Esophagus squamous epithelium (tissue), 5 donors: ENCODE measurements at regions not wholly inside any gene's neighbourhood (a gene's known extent, or its start where the extent isn't known, plus 50 kb on each side); places are given as distances from the start of the nearest gene placed in this dataset.
A peak's percentile ranks its signal among the peaks of the same experiment; 100 is the strongest.

Source experiments
- DNase-seq: peaks from one replicate; lab custom pipeline; 2025; lab: John Stamatoyannopoulos, UW
- H3K27ac ChIP-seq, 4 donors: fragments of 200-600 bp; sonication (generic); one replicate each; pipeline ENCODE4 v1.5.1; 2016 to 2019; ENCODE audit warnings: mild to moderate bottlenecking in 1 of 4
- H3K27me3 ChIP-seq, 4 donors: fragments of 200-600 bp; sonication (generic); 1 replicate in 3 of 4; 2 replicates in 1 of 4; pipeline versions ENCODE4 v1.5.1 to v1.6.0; 2017 to 2021; ENCODE audit warnings: antibody characterized with exemption in 1 of 4
- H3K36me3 ChIP-seq, 3 donors: fragments of 200-600 bp; sonication (generic); one replicate each; pipeline ENCODE4 v1.5.1; 2016 to 2019
- H3K4me1 ChIP-seq, 3 donors: fragments of 200-600 bp; sonication (generic); one replicate each; pipeline ENCODE4 v1.5.1; 2017 to 2019
- H3K4me3 ChIP-seq, 4 donors: fragments of 200-600 bp; sonication (generic); 1 replicate in 3 of 4; 2 replicates in 1 of 4; pipeline ENCODE4 v1.5.1; 2016 to 2019; ENCODE audit warnings: mild to moderate bottlenecking in 2 of 4, moderate library complexity in 1 of 4
- H3K9me3 ChIP-seq, 3 donors: fragments of 200-600 bp; sonication (generic); one replicate each; pipeline ENCODE4 v1.5.1; 2016 to 2019
- POLR2A ChIP-seq, 4 donors: fragments of 450-650 bp; IDR thresholded peaks; one replicate each; pipeline ENCODE4 v1.6.1; 2017; ENCODE audit warnings: antibody characterized with exemption in 4 of 4, mild to moderate bottlenecking in 4 of 4, moderate library complexity in 3 of 4
- WGBS, 2 donors: methylation state at CpG; one replicate each; pipeline ENCODE4 v1.1.5; 2018; 5-methylcytosine and 5-hydroxymethylcytosine counted together
- intact Hi-C: fragments of 100-400 bp; cut with DNase I; formaldehyde crosslinking; loops from one replicate; pipeline ENCODE4 v1.15.0; 2022
- TF ChIP-seq, protein P1 (sequence below), 6 experiments: fragments of 450-650 bp in 4 of 6; fragments of 200-600 bp in 2 of 6; sonication (generic) in 2 of 6; IDR thresholded peaks; one replicate each; pipeline ENCODE4 v1.5.1; 2016 to 2019; ENCODE audit warnings: antibody characterized with exemption in 6 of 6, mild to moderate bottlenecking in 4 of 6, moderate library complexity in 4 of 6
- donor health status: DM: yes; HTN: yes; CAD: no.

DNA sequence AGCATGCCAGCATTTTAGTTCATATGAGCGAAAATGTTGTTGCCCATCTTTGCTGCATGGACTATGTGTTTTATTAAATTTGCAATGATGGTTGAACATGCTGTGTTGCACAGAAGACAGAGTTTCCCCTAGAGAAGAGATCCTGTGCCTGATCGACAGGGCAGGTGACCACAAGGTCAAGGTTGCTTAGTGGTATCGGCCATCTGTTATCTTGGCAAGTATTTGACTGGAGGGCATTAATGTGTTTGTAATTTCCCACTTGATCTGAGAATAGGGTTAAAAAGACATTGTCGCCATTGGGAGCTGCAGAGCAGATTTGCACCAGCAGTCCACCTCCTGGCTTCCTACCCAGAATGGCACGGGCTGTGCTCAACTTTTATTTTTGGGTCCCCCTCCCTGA is 1523.6 kb upstream of the WWC1 start:
- H3K36me3 ChIP-seq = no peaks in the 10 kb centered on the region
- 69 to 71% methylated on average over 5 of the region's 5 CpGs for WGBS, 2 donors
- no peak overlapping the region for H3K4me3 ChIP-seq
- intact Hi-C loops = no loop called here
- H3K27ac ChIP-seq = no peak overlapping the region
- TF ChIP-seq, protein P1, sequence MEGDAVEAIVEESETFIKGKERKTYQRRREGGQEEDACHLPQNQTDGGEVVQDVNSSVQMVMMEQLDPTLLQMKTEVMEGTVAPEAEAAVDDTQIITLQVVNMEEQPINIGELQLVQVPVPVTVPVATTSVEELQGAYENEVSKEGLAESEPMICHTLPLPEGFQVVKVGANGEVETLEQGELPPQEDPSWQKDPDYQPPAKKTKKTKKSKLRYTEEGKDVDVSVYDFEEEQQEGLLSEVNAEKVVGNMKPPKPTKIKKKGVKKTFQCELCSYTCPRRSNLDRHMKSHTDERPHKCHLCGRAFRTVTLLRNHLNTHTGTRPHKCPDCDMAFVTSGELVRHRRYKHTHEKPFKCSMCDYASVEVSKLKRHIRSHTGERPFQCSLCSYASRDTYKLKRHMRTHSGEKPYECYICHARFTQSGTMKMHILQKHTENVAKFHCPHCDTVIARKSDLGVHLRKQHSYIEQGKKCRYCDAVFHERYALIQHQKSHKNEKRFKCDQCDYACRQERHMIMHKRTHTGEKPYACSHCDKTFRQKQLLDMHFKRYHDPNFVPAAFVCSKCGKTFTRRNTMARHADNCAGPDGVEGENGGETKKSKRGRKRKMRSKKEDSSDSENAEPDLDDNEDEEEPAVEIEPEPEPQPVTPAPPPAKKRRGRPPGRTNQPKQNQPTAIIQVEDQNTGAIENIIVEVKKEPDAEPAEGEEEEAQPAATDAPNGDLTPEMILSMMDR (IDR thresholded peaks at IDR 0.05) = no peak
- TF ChIP-seq POLR2A (IDR thresholded peaks at IDR 0.05) = no peak
- no peaks in the 10 kb centered on the region for H3K4me1 ChIP-seq
- no peaks in the 10 kb centered on the region for H3K9me3 ChIP-seq
- no peaks in the 10 kb centered on the region for H3K27me3 ChIP-seq
- DNase-seq = no peak

DNA sequence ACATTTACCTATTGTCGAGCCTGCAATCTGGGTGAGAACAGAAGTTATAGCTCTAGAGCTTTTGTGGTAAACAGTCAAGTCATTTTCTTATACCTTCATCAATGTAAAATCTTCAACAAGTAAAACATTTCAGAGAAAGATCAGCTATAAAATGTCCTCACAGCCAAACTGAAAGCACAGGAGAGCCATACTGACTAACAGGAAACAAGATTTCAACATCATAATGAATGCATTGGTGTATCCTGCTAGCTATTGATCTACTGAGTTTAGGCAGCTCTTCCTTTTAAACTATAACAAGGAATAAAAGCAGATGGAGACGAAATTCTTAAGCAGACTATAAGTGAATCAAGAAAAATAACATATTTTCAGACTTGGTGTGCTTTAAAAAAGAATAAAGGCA is 1522.9 kb upstream of the WWC1 start:
- no peaks in the 10 kb centered on the region for H3K36me3 ChIP-seq
- no peak for DNase-seq
- intact Hi-C loops = no loop called here
- WGBS, 2 donors = 29 to 53% methylated on average over 2 of the region's 2 CpGs
- H3K27me3 ChIP-seq = no peaks in the 10 kb centered on the region
- H3K9me3 ChIP-seq = no peaks in the 10 kb centered on the region
- H3K4me3 ChIP-seq = no peak overlapping the region
- H3K27ac ChIP-seq = no peak overlapping the region
- TF ChIP-seq POLR2A (IDR thresholded peaks at IDR 0.05) = no peak
- TF ChIP-seq, protein P1 (IDR thresholded peaks at IDR 0.05) = no peak
- no peaks in the 10 kb centered on the region for H3K4me1 ChIP-seq

DNA sequence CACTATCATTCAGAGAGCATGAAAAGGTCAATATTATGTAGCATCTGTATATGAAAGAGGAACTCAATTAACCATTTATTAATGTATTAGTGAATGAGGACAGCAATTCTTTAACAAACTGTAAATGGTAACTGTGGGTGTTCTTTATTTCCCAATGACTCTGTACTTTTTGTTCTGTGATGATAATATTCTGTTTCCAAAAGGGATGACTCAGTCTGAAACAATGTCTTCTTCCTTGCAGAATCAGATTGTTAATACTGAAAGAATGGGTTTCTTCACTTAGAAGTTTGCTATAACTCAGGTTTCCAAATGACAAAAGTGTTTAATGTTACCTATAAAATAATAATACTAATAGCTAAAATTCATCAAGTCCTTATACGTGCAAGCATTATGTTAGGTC is 1518.7 kb upstream of the WWC1 start:
- no peak for DNase-seq
- H3K27me3 ChIP-seq = no peaks in the 10 kb centered on the region
- no peaks in the 10 kb centered on the region for H3K9me3 ChIP-seq
- H3K4me3 ChIP-seq = no peak overlapping the region
- no peak for TF ChIP-seq POLR2A (IDR thresholded peaks at IDR 0.05)
- TF ChIP-seq, protein P1 (IDR thresholded peaks at IDR 0.05) = no peak
- intact Hi-C loops = no loop called here
- H3K4me1 ChIP-seq = no peaks in the 10 kb centered on the region
- 0 to 34% methylated on average over 1 of the region's 1 CpG for WGBS, 2 donors
- peak overlapping the region in 1 of 4 donors; percentile 2 for H3K27ac ChIP-seq
- no peaks in the 10 kb centered on the region for H3K36me3 ChIP-seq

DNA sequence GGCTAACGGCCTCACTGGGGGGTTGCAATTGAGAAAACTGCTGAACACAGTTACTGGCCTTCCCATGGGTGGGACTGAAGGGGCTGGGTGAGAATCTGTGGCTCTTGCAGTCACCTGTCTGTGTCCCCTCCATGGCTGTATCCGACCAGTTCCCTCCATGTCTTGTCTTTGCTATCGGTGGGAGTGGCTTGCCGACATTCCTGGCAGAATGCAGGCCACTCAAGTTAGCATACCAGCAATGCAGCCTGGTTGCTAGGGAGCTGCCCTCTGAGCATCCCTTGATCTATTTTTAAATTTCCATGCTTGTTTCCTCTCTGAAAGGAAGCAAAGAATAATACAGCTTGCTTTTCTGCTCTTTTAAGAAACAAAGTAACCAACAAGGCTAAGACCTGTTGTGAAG is 1509.7 kb upstream of the WWC1 start:
- no peak overlapping the region for H3K27ac ChIP-seq
- no peak for TF ChIP-seq POLR2A (IDR thresholded peaks at IDR 0.05)
- TF ChIP-seq, protein P1 (IDR thresholded peaks at IDR 0.05) = no peak
- H3K4me1 ChIP-seq = no peaks in the 10 kb centered on the region
- H3K9me3 ChIP-seq = no peaks in the 10 kb centered on the region
- no peak overlapping the region for H3K4me3 ChIP-seq
- intact Hi-C loops = no loop called here
- H3K36me3 ChIP-seq = no peaks in the 10 kb centered on the region
- no peaks in the 10 kb centered on the region for H3K27me3 ChIP-seq
- no peak for DNase-seq
- WGBS, 2 donors = 16 to 25% methylated on average over 4 of the region's 4 CpGs

DNA sequence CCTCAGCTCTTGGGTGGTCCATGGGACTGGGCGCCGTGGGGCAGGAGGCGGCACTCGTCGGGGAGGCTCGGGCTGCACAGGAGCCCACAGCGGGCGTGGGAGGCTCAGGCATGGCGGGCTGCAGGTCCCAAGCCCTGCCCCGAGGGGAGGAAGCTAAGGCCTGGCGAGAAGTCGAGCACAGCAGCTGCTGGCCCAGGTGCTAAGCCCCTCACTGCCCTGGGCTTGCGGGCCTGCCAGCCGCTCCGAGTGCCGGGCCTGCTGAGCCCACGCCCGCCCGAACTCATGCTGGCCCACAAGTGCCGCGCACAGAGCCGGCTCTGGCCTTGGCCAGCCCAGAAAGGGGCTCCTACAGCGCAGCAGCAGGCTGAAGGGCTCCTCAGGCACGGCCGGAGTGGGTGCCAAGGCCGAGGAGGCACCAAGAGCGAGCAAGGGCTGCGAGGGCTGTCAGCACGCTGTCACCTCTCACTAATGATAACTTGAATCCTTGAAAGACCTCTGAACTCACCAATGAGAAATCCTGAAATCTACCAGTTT is 1506.8 kb upstream of the WWC1 start:
- H3K27me3 ChIP-seq = no peaks in the 10 kb centered on the region
- no peak for TF ChIP-seq POLR2A (IDR thresholded peaks at IDR 0.05)
- TF ChIP-seq, protein P1 (IDR thresholded peaks at IDR 0.05) = no peak
- H3K9me3 ChIP-seq = no peaks in the 10 kb centered on the region
- intact Hi-C loops = no loop called here
- no peak for DNase-seq
- H3K27ac ChIP-seq = no peak overlapping the region
- H3K4me1 ChIP-seq = no peaks in the 10 kb centered on the region
- 91% methylated on average over 7 of the region's 29 CpGs; no CpG with 5 or more reads in 1 of the 2 donors for WGBS, 2 donors
- no peak overlapping the region for H3K4me3 ChIP-seq
- H3K36me3 ChIP-seq = no peaks in the 10 kb centered on the region
